GM12878 (cell line): ENCODE measurements at regions not wholly inside any gene's neighbourhood (a gene's known extent, or its start where the extent isn't known, plus 50 kb on each side); places are given as distances from the start of the nearest gene placed in this dataset.

Experiments used
- ATAC-seq: fragments of 200-7000 bp; cut with Tn5 transposase; 3 replicates; pipeline ENCODE4 v1.9.1; 2020; ENCODE audit warnings: mild to moderate bottlenecking, moderate library complexity
- BruUV-seq: library from RNA; stranded (reverse); fragments of 400-500 nt; replicated peaks from 2 replicates; lab custom pipeline; 2021; lab: Mats Ljungman, UMichigan
- CTCF ChIA-PET: fragments of 300-600 bp; sonication (Branson Sonifier 250); formaldehyde crosslinking; extraction: SDS; loops from one replicate; lab custom pipeline; 2021; ENCODE audit warnings: inconsistent platforms; lab: Yijun Ruan, JAX
- POLR2A ChIA-PET: fragments of 350-600 bp; formaldehyde crosslinking; extraction: SDS; loops from one replicate; lab custom pipeline; 2021; ENCODE audit warnings: inconsistent platforms; lab: Charles Lee
- RAD21 ChIA-PET: fragments of 300-600 bp; sonication (Branson Sonifier 250); formaldehyde crosslinking; loops from one replicate; lab custom pipeline; 2023; ENCODE audit warnings: antibody characterized with exemption; ENCODE audit not compliant: unreplicated experiment; lab: Charles Lee
- SMC1A ChIA-PET: fragments of 300-600 bp; sonication (Branson Sonifier 250); formaldehyde crosslinking; loops from one replicate; lab custom pipeline; 2023; ENCODE audit not compliant: unreplicated experiment, uncharacterized antibody; lab: Charles Lee
- DNase-seq: peaks from one replicate; pipeline ENCODE4 v3.0.0-alpha.2; 2011; ENCODE audit warnings: low read depth, low spot score
- FAIRE-seq: peaks from 3 replicates; lab custom pipeline; 2011; peaks lifted over from hg19 to GRCh38; lab: Jason Lieb, UNC
- H2AFZ ChIP-seq: 2 replicates; pipeline ENCODE4 v1.6.0; 2011; ENCODE audit warnings: low read depth, low read length, control low read depth; ENCODE audit not compliant: control insufficient read depth
- H3K27ac ChIP-seq: 2 replicates; pipeline ENCODE4 v1.5.1; 2011; ENCODE audit warnings: control low read depth; ENCODE audit not compliant: control insufficient read depth, insufficient read depth
- H3K27me3 ChIP-seq, 2 experiments: replicated peaks in 1 of 2; 2 replicates each; pipeline versions ENCODE4 v1.6.0 to v1.6.1; 2011; ENCODE audit warnings: low read length in 1 of 2; ENCODE audit not compliant: control insufficient read depth in 2 of 2, insufficient read depth in 2 of 2
- H3K36me3 ChIP-seq, 2 experiments: 2 replicates each; pipeline ENCODE4 v1.5.1; 2011; ENCODE audit warnings: low read length in 1 of 2; ENCODE audit not compliant: control insufficient read depth in 2 of 2, insufficient read depth in 2 of 2
- H3K4me1 ChIP-seq: 2 replicates; pipeline ENCODE4 v1.6.1; 2011; ENCODE audit warnings: mild to moderate bottlenecking, low read length, moderate library complexity, mixed read lengths; ENCODE audit not compliant: control insufficient read depth, insufficient read depth
- H3K4me2 ChIP-seq: 2 replicates; pipeline ENCODE4 v1.6.0; 2011; ENCODE audit warnings: control low read depth; ENCODE audit not compliant: control insufficient read depth, insufficient read depth
- H3K4me3 ChIP-seq: fragments of 200-600 bp; sonication (generic); 2 replicates; pipeline ENCODE4 v1.5.1; 2016
- H3K79me2 ChIP-seq: 2 replicates; pipeline ENCODE4 v1.6.0; 2011; ENCODE audit warnings: low read length; ENCODE audit not compliant: control insufficient read depth, insufficient read depth
- H3K9ac ChIP-seq: 2 replicates; pipeline ENCODE4 v1.8.0; 2011; ENCODE audit warnings: low read length, control low read depth, mixed read lengths; ENCODE audit not compliant: control insufficient read depth, insufficient read depth
- H3K9me3 ChIP-seq: replicated peaks from 3 replicates; pipeline ENCODE4 v1.5.1; 2011; ENCODE audit warnings: mild to moderate bottlenecking, low read length; ENCODE audit not compliant: control insufficient read depth, insufficient read depth
- H4K20me1 ChIP-seq: 2 replicates; pipeline ENCODE4 v1.6.0; 2011; ENCODE audit not compliant: control insufficient read depth, insufficient read depth
- ATF7 ChIP-seq: fragments of 450-650 bp; IDR thresholded peaks from 2 replicates; pipeline ENCODE4 v1.6.1; 2016; ENCODE audit warnings: low read depth, mild to moderate bottlenecking
- CEBPB ChIP-seq, 2 experiments: fragments of 150-350 bp in 1 of 2; IDR thresholded peaks; 2 replicates each; pipeline ENCODE4 v1.6.1; 2012 to 2014; ENCODE audit warnings: low read depth in 2 of 2, low read length in 2 of 2, borderline replicate concordance in 1 of 2, inconsistent platforms in 1 of 2
- DPF2 ChIP-seq: fragments of 450-650 bp; IDR thresholded peaks from 2 replicates; pipeline ENCODE4 v1.6.1; 2017; ENCODE audit warnings: mild to moderate bottlenecking
- EED ChIP-seq: sonication (generic); IDR thresholded peaks from 2 replicates; pipeline ENCODE4 v1.6.1; 2016; ENCODE audit warnings: antibody characterized with exemption, low read depth
- HDGF ChIP-seq: fragments of 450-650 bp; IDR thresholded peaks from 2 replicates; pipeline ENCODE4 v1.6.1; 2016; ENCODE audit warnings: antibody characterized with exemption
- HSF1 ChIP-seq: fragments of 150-350 bp; IDR thresholded peaks from 2 replicates; pipeline ENCODE4 v1.6.1; 2014; ENCODE audit warnings: mild to moderate bottlenecking, low read depth, low read length
- IRF4 ChIP-seq: IDR thresholded peaks from 2 replicates; pipeline ENCODE4 v1.6.1; 2011; ENCODE audit warnings: low read depth, low read length
- JUND ChIP-seq: IDR thresholded peaks from 2 replicates; pipeline ENCODE4 v1.6.1; 2012; ENCODE audit warnings: low read depth, mild to moderate bottlenecking, low read length, improper control_type of control experiment, moderate library complexity
- PAX8 ChIP-seq: fragments of 450-650 bp; IDR thresholded peaks from 2 replicates; pipeline ENCODE4 v1.6.1; 2017; ENCODE audit warnings: mild to moderate bottlenecking, moderate library complexity
- RBBP5 ChIP-seq: fragments of 200-600 bp; sonication (generic); conservative IDR thresholded peaks from 2 replicates; pipeline ENCODE4 v1.6.1; 2016
- SIX5 ChIP-seq: IDR thresholded peaks from 2 replicates; pipeline ENCODE4 v1.6.1; 2011; ENCODE audit warnings: mild to moderate bottlenecking, low read depth, low read length, moderate library complexity; ENCODE audit not compliant: severe bottlenecking
- SMAD5 ChIP-seq: IDR thresholded peaks from 2 replicates; pipeline ENCODE4 v1.6.1; 2016; ENCODE audit warnings: antibody characterized with exemption, low read depth
- SUZ12 ChIP-seq: fragments of 200-600 bp; sonication (generic); IDR thresholded peaks from one replicate; pipeline ENCODE4 v1.6.1; 2018; ENCODE audit warnings: antibody characterized with exemption, mild to moderate bottlenecking; ENCODE audit not compliant: unreplicated experiment
- TARDBP ChIP-seq: IDR thresholded peaks from 2 replicates; pipeline ENCODE4 v1.6.1; 2016; ENCODE audit warnings: borderline replicate concordance
- ZNF24 ChIP-seq: fragments of 450-650 bp; IDR thresholded peaks from 2 replicates; pipeline ENCODE4 v1.6.1; 2017; ENCODE audit warnings: antibody characterized with exemption, mild to moderate bottlenecking
- ZNF592 ChIP-seq: fragments of 450-650 bp; IDR thresholded peaks from 2 replicates; pipeline ENCODE4 v1.6.1; 2017; ENCODE audit warnings: mild to moderate bottlenecking, moderate library complexity
- ZSCAN29 ChIP-seq: fragments of 450-650 bp; IDR thresholded peaks from 2 replicates; pipeline ENCODE4 v1.6.1; 2017; ENCODE audit warnings: mild to moderate bottlenecking, moderate library complexity
- WGBS: methylation state at CpG from one replicate; pipeline ENCODE4 v1.1.6; 2016; ENCODE audit warnings: low lambda C conversion rate; ENCODE audit not compliant: insufficient replicate concordance, insufficient coverage; ENCODE audit errors: missing lambda C conversion rate; 5-methylcytosine and 5-hydroxymethylcytosine counted together
- in situ Hi-C: fragments of 300-500 bp; cut with MboI; formaldehyde crosslinking; loops from 9 replicates; pipeline ENCODE4 v1.14.3; 2018; ENCODE audit warnings: mixed read lengths
- intact Hi-C: fragments of 100-400 bp; cut with micrococcal nuclease; formaldehyde crosslinking; loops from one replicate; pipeline ENCODE4 v1.14.2; 2022; ENCODE audit not compliant: unreplicated experiment

- TF ChIP-seq SIX5 (no peak), IRF4 (no peak)
Observed at GRCh38 chr3:87796843-87797185, 262.0 kb downstream of the CGGBP1 start (continued).

- no peak overlapping the region for H2AFZ ChIP-seq
- intact Hi-C loops = no loop called here
- H3K9ac ChIP-seq = no peak overlapping the region
- no peaks in the 10 kb centered on the region for H3K79me2 ChIP-seq
- POLR2A ChIA-PET = no interaction called here
- SMC1A ChIA-PET = interaction anchor here (1.4 kb wide), 1 partner anchor 11 kb away, joined by 4 read pairs; no protein-coding TSS in a partner anchor
- no peaks in the 10 kb centered on the region for H4K20me1 ChIP-seq
- H3K9me3 ChIP-seq = no peaks in the 10 kb centered on the region
- no peak overlapping the region for H3K4me3 ChIP-seq
- DNase-seq (no peak), ATAC-seq (no peak), FAIRE-seq (no peak)
- peaks cover 8 to 11% of the 10 kb centered on the region in 2 experiments for H3K27me3 ChIP-seq
- H3K4me2 ChIP-seq = no peak overlapping the region
- in situ Hi-C loops = no loop called here
- H3K27ac ChIP-seq = no peak overlapping the region
- 0% methylated on average over 2 of the region's 2 CpGs for WGBS
- no peaks in the 10 kb centered on the region for H3K4me1 ChIP-seq
- CTCF ChIA-PET = no interaction called here
- RAD21 ChIA-PET = no interaction called here
- no peaks in the 10 kb centered on the region for H3K36me3 ChIP-seq
- BruUV-seq = no TSS peak
- TF ChIP-seq SMAD5 (no peak), ATF7 (no peak), SIX5 (no peak), ZNF24 (no peak), EED (no peak), ZSCAN29 (no peak), TARDBP (no peak), SUZ12 (no peak), ZNF592 (no peak), JUND (no peak), HSF1 (no peak), RBBP5 (no peak), HDGF (no peak), PAX8 (no peak), CEBPB (IDR thresholded peaks at IDR 0.05; ENCODE audit: borderline replicate concordance in 1 of 2, low read depth in 2 of 2, low read length in 2 of 2) (no peak), DPF2 (no peak)
Observed at GRCh38 chr3:87796137-87796842, 262.5 kb downstream of the CGGBP1 start.
